Iris pigment epithelial cell (primary cell): ENCODE measurements at regions not wholly inside any gene's neighbourhood (a gene's known extent, or its start where the extent isn't known, plus 50 kb on each side); places are given as distances from the start of the nearest gene placed in this dataset.
"Not testable (repeated sequence)": the region's sequence is repeated elsewhere in the genome, so short reads cannot be mapped to it uniquely, and the experiment has no call there.

Experiments used
- DNase-seq: peaks from one replicate; pipeline ENCODE4 v3.0.0-alpha.2; 2011; ENCODE audit warnings: low read depth

GRCh38 chr9:79470954-79471353 lies 100.8 kb upstream of the TLE4 start:
- no peak for DNase-seq

GRCh38 chr9:79471580-79472543 lies 99.9 kb upstream of the TLE4 start:
- DNase-seq = peak; percentile 52

GRCh38 chr9:79473704-79474103 lies 98.1 kb upstream of the TLE4 start:
- no peak for DNase-seq

GRCh38 chr9:79477241-79477840 lies 94.4 kb upstream of the TLE4 start:
- peak; percentile 37 for DNase-seq

- DNase-seq = peak; percentile 37
Observed at GRCh38 chr9:79477955-79478771, 93.6 kb upstream of the TLE4 start.

GRCh38 chr9:79480639-79481038 lies 91.1 kb upstream of the TLE4 start:
- no peak for DNase-seq

GRCh38 chr9:79481846-79482477 lies 89.8 kb upstream of the TLE4 start:
- DNase-seq = peak; percentile 21

- DNase-seq = no peak
Observed at GRCh38 chr9:79485258-79485657, 86.5 kb upstream of the TLE4 start.

- DNase-seq = peak; percentile 71
Observed at GRCh38 chr9:79489261-79490000, 82.3 kb upstream of the TLE4 start.

GRCh38 chr9:79490657-79491248 lies 81.0 kb upstream of the TLE4 start:
- DNase-seq = no peak

GRCh38 chr9:79492092-79493009 lies 79.4 kb upstream of the TLE4 start:
- DNase-seq = no peak

GRCh38 chr9:79500196-79500864 lies 71.4 kb upstream of the TLE4 start:
- DNase-seq = not testable (repeated sequence)

- DNase-seq = no peak
Observed at GRCh38 chr9:79501546-79501945, 70.2 kb upstream of the TLE4 start.

GRCh38 chr9:79507801-79508200 lies 64.0 kb upstream of the TLE4 start:
- no peak for DNase-seq

- no peak for DNase-seq
Observed at GRCh38 chr9:79512251-79512650, 59.5 kb upstream of the TLE4 start.
